ENCODE measurements at regions not wholly inside any gene's neighbourhood (a gene's known extent, or its start where the extent isn't known, plus 50 kb on each side); places are given as distances from the start of the nearest gene placed in this dataset.

GRCh38 chr4:53734584-53735353 lies 143.5 kb upstream of the LNX1 start:
- no peak for TF ChIP-seq CTCF (IDR thresholded peaks at IDR 0.05; ENCODE audit: low read depth, low read length, missing control alignments)
- Histone ChIP-seq H3K36me3 (replicated peaks) (no peaks in the 10 kb centered on the region), H3K27ac (peak overlapping the region; percentile 21), H3K4me3 (ENCODE audit: low read depth, low read length) (no peak overlapping the region), H3K27me3 (replicated peaks) (no peaks in the 10 kb centered on the region)
- DNase-seq: peak; percentile 28
- in situ Hi-C loops (cut with HindIII; ENCODE audit: low pct_ligation_motif_present, low sequenced_read_pairs): no loop called here

- peak overlapping the region; percentile 21 for H3K27ac ChIP-seq
These were observed 142.9 kb upstream of the LNX1 start for GRCh38 chr4:53734182-53734581.

GRCh38 chr4:53732661-53733060 lies 141.4 kb upstream of the LNX1 start:
- Histone ChIP-seq H3K4me3 (ENCODE audit: low read depth, low read length) (no peak overlapping the region), H3K27me3 (replicated peaks) (no peaks in the 10 kb centered on the region), H3K36me3 (replicated peaks) (no peaks in the 10 kb centered on the region), H3K27ac (no peak overlapping the region)
- TF ChIP-seq CTCF (IDR thresholded peaks at IDR 0.05; ENCODE audit: low read depth, low read length, missing control alignments): no peak
- in situ Hi-C loops (cut with HindIII; ENCODE audit: low pct_ligation_motif_present, low sequenced_read_pairs): no loop called here
- DNase-seq: no peak

More at GRCh38 chr4:53734182-53734581, 142.9 kb upstream of the LNX1 start:
- no peak for TF ChIP-seq CTCF (IDR thresholded peaks at IDR 0.05; ENCODE audit: low read depth, low read length, missing control alignments)
- Histone ChIP-seq H3K36me3 (replicated peaks) (no peaks in the 10 kb centered on the region), H3K4me3 (ENCODE audit: low read depth, low read length) (no peak overlapping the region), H3K27me3 (replicated peaks) (no peaks in the 10 kb centered on the region)
- DNase-seq: no peak
- in situ Hi-C loops (cut with HindIII; ENCODE audit: low pct_ligation_motif_present, low sequenced_read_pairs): no loop called here

- in situ Hi-C loops (cut with HindIII; ENCODE audit: low pct_ligation_motif_present, low sequenced_read_pairs): no loop called here
- H3K4me3 ChIP-seq (ENCODE audit: low read depth, low read length): no peak overlapping the region
- H3K27ac ChIP-seq: no peak overlapping the region
- no peak for TF ChIP-seq CTCF (IDR thresholded peaks at IDR 0.05; ENCODE audit: low read depth, low read length, missing control alignments)
- no peak for DNase-seq
- H3K36me3 ChIP-seq (replicated peaks): no peaks in the 10 kb centered on the region
- no peaks in the 10 kb centered on the region for H3K27me3 ChIP-seq (replicated peaks)
These were observed 138.9 kb upstream of the LNX1 start for GRCh38 chr4:53730031-53730805.

- Histone ChIP-seq H3K27me3 (replicated peaks) (no peaks in the 10 kb centered on the region), H3K4me3 (ENCODE audit: low read depth, low read length) (no peak overlapping the region), H3K36me3 (replicated peaks) (no peaks in the 10 kb centered on the region), H3K27ac (no peak overlapping the region)
- in situ Hi-C loops (cut with HindIII; ENCODE audit: low pct_ligation_motif_present, low sequenced_read_pairs): loop anchor here (25.0 kb wide), 1 partner anchor 490 kb away; no protein-coding TSS in a partner anchor
- DNase-seq: no peak
- no peak for TF ChIP-seq CTCF (IDR thresholded peaks at IDR 0.05; ENCODE audit: low read depth, low read length, missing control alignments)
These were observed 130.8 kb upstream of the LNX1 start for GRCh38 chr4:53722110-53722509.

All from brain microvascular endothelial cell (primary cell).